GM23338 (cell line): ENCODE measurements at regions not wholly inside any gene's neighbourhood (a gene's known extent, or its start where the extent isn't known, plus 50 kb on each side); places are given as distances from the start of the nearest gene placed in this dataset.

Experiments used
- CREB1 ChIP-seq: fragments of 250-450 bp; sonication (Bioruptor Pico); IDR thresholded peaks from 2 replicates; pipeline ENCODE4 v1.5.0; 2020; ENCODE audit warnings: low read depth, mild to moderate bottlenecking, moderate library complexity
- CTCF ChIP-seq, 2 experiments: fragments of 200-600 bp in 1 of 2; sonication (generic) in 1 of 2; conservative IDR thresholded peaks; 2 replicates each; pipeline versions ENCODE4 v1.5.1 to v1.6.1; 2016 to 2017; ENCODE audit warnings: antibody characterized with exemption in 2 of 2, low read depth in 2 of 2, mild to moderate bottlenecking in 2 of 2, moderate library complexity in 1 of 2
- EZH2 ChIP-seq: fragments of 200-600 bp; sonication (generic); IDR thresholded peaks from one replicate; pipeline ENCODE4 v1.8.0; 2017; ENCODE audit warnings: antibody characterized with exemption, mild to moderate bottlenecking, low read depth; ENCODE audit not compliant: unreplicated experiment
- EZH2phosphoT487 ChIP-seq: fragments of 200-600 bp; sonication (generic); IDR thresholded peaks from one replicate; pipeline ENCODE4 v1.8.1; 2018; ENCODE audit warnings: antibody characterized with exemption; ENCODE audit not compliant: unreplicated experiment
- JUNB ChIP-seq: IDR thresholded peaks from one replicate; pipeline ENCODE4 v1.6.1; 2016; ENCODE audit warnings: antibody characterized with exemption; ENCODE audit not compliant: unreplicated experiment
- POLR2AphosphoS5 ChIP-seq: IDR thresholded peaks from 2 replicates; pipeline ENCODE4 v1.6.1; 2016; ENCODE audit warnings: antibody characterized with exemption, low read depth
- REST ChIP-seq: IDR thresholded peaks from one replicate; pipeline ENCODE4 v1.6.1; 2018; ENCODE audit warnings: antibody characterized with exemption; ENCODE audit not compliant: unreplicated experiment

GRCh38 chr4:33577791-33578190, 2666.5 kb downstream of the ARAP2 start:
- TF ChIP-seq CTCF (conservative IDR thresholded peaks at IDR 0.05; ENCODE audit: low read depth in 2 of 2) (no peak), JUNB (no peak), EZH2 (no peak), REST (no peak), POLR2AphosphoS5 (no peak), CREB1 (CRISPR knock-in tag) (no peak), EZH2phosphoT487 (no peak)
